ACHN (cell line): ENCODE measurements at regions not wholly inside any gene's neighbourhood (a gene's known extent, or its start where the extent isn't known, plus 50 kb on each side); places are given as distances from the start of the nearest gene placed in this dataset.

ENCODE experiments used
- DNase-seq: peaks from one replicate; pipeline ENCODE4 v3.0.0-alpha.2; 2015
- in situ Hi-C: cut with HindIII; loops from 2 replicates; pipeline ENCODE4 v1.10.0; 2017; ENCODE audit warnings: low sequenced_read_pairs, low pct_ligation_motif_present, low pct_unique_long_range_greater_than_20kb

DNA sequence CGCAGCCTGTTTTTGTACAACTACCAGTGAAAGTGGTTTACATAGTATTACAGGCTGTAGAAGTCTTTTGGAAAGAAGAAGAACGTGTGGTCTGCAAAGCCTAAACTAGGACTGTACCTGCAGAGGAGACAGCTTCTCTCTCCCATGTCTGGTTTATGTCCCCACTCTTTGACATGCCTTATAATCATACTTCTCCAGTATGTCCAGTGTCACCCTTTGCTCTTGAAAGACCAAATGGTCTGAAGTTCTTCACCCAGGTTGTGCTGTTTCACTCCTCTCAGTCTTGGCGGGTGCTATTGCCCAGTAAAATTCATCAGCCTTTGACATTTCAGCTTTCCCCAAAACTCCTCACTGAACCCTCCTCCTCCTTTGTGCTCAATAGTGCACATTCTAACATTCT is 676.0 kb upstream of the TENM4 start:
- no peak for DNase-seq
- in situ Hi-C loops, result no loop called here

DNA sequence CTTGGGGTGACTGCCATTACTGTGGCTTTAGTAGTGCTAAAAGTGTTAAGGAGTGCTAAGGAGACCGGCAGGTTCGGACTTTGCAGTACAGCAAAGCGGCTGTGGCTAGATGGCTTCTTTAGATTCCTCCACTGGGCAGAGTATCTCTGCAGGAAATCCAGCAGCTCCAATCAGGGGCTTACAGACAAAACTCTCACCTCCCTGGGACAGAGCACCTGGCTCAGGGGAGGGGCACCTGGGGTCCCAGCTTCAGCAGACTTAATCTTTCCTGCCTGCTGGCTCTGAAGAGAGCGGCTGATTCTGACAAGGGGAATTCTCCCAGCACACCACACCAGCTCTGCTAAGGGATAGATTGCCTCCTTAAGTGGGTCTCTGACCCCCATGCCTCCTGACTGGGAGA is 668.8 kb upstream of the TENM4 start:
- in situ Hi-C loops, result no loop called here

DNA sequence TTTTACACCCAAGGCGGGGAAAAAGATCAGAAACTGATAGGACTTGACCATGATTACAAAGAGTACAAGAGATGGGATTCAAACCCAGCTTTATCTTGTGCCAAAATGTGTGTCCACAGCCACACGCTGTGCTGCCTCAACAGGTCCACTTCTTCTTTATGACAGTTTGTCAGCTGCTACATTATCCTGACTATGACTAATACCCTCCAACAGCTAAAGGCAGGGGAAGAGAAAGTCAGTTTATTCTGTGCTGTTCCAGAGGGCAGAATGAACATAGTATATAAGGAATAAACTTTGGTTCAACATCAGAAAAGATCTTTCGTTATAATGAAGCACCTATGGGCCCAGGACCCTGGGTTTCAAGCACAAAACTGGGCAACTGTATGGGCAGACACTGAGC is 668.2 kb upstream of the TENM4 start:
- in situ Hi-C loops, result no loop called here
- DNase-seq, result no peak

More for the DNA sequence above, 668.8 kb upstream of the TENM4 start:
- DNase-seq, result no peak

DNA sequence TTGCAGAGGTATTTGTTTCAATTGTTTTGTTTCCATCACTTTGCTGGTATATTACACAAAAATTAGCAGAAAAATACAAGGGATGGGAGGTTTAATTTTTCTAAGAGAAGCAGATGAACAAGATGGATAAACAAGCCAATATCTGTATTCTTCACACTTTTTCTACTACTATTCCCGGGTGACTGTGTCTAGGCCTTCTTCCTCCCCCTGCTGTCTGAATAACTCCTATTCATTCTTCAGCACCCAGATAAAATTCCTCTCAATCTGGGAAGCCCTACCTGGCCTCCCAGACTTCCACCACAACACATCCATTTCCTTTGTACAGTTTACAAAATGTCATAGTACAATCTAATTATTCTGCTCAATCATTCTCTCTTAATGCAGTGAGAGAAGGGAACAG is 666.6 kb upstream of the TENM4 start:
- in situ Hi-C loops, result no loop called here
- peak; percentile 60 for DNase-seq

DNA sequence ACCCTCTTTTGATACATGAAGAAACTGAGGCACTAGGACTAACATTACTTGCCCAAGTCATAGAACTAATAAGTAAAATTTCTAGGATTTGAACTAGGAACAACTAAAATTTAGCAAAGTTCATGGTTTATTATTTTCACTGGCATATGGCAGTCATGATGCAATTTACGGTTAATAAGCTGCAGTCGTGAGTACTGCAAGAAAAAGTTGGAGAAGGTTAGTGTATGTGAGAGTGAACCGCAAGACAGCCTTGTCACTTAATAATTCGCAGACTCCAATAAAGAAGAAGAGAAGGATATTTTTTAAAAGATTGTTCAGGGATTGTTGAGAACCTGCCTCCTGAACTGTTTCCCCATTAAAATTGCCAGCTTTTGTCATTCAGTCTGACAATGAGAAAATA is 663.4 kb upstream of the TENM4 start:
- DNase-seq, result no peak
- in situ Hi-C loops, result no loop called here

DNA sequence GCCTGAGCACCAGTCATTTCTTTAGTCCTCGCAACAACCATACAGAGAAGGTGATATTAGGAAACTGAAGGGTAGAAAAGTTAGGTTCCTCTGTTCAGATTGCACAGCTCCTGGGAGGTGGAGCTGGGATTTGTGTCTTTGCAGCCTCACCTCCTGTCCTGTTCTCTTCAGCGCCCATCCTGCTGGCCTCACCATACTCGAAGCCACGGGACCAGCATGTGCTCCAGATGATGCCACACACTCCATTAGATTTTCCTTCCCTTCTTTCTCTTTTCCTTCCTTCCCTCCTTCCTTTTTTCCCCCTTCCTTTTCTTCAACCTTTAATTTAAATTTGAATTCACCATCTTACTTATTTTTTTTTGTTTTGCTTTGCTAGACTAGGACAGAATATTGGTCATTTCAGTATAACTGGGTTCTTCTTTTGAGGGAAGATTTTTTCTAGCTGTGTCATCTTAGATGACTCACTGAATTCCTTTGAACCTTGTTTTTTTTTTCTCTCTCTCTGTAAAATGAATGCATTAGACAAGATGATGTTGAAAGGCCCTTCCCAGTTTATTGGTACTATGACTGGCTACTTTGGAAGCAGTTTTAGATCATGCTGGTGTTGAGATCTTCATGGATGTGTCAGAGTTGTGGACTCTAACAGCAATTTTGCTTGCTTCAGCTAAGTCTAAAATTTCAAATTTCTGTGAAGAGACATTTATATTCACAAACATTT is 662.5 kb upstream of the TENM4 start:
- DNase-seq, result peak; percentile 90
- in situ Hi-C loops, result no loop called here

DNA sequence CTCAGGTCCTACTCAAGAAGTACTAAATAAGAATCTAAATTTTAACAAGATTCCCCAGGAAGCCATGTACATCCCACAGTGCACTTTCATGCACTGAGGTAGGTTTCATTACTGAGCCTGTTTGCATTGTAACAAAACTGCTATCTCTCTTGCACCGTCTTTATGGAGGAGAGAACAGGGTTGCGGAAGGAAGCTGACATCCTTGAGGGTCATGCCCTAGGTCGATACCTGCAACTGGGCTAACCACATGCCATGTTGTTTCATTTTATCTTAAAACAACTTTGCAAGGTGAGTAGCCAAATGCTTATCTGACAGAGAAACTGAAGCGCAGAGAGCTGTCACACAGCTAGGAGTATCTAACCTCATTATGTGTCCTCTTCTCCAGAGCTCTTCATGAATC is 656.3 kb upstream of the TENM4 start:
- DNase-seq, result no peak
- in situ Hi-C loops, result no loop called here

DNA sequence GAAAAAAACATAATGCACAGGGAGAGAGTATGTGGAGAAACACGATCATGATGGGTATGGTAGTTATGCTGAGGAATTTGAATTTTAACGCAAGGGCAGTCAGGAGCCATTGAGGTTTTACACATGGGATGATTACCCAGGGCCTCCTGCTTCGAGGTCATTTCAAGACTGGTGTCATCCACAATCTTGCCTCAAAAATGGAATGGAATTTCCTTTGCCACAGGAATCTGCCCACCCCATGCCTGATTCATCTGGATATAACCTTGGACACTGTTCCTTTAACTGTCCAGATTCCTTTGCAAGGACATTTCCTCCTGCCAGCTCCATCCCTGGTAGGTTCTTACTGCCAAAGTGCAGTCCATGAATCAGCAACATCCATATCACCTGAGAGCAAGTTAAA is 655.9 kb upstream of the TENM4 start:
- in situ Hi-C loops, result no loop called here
- peak; percentile 97 for DNase-seq

DNA sequence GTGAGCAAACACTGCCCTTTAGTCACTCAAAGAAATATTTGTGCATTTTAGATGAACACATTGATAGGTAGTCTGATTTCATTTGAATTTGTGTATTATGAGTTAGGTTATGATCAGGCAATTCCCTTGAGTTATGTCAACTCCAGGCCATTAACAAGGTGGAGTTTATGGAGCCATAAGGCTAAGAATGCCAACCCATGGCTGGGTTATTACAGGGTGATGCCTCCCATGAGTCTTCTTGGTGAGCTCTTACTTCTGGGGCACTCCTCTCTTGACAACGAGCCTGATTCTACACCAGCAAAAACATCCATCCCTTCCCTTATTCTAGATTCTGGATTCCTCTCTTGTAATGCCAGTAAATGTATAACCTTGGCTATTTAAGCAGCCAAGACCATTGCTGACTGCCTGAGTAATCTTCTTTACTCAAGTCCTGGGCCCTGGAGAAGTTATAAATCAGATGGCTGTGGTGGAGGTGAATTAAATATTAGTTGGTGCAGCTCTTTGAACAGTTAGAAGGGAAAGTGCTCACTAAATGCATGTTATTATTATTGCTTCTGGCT is 645.7 kb upstream of the TENM4 start:
- DNase-seq, result peak; percentile 57
- in situ Hi-C loops, result no loop called here

DNA sequence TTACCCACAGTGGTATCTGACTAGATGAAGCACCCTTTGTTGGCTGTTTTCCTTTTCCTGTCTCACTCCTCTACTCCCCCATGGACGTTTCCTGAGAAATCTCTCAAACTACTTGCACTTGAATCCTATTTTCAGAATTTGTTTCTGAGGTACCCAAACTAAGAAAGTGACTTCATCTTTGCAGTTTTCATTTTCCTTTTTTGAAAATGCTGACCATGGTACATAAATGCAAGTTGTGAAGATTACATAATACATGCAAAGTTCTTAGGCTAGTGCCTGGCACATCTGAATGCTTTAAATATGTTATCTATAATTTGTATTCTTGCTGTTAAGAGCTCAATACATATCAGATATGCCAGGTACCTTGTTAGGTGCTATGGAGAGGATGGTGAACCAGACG is 644.7 kb upstream of the TENM4 start:
- in situ Hi-C loops, result no loop called here
- no peak for DNase-seq

DNA sequence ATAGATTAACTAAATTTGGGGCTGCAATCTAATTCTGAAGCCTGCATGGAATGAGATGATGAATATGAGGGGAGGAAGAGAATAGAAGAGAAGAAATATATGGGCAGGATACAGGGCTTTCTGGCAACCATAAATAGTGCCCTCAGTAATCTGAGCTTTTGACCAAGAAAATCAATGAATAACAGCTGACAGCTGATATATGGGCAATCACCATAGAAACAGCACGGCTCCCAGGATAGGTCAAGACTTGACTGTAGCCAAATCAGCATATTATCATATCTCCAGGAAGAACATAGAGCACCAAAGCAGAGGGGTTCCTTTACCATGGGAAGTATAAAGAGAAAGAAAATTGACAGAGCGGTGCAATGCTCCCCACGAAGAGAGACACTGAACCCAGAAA is 643.8 kb upstream of the TENM4 start:
- in situ Hi-C loops, result no loop called here
- DNase-seq, result peak; percentile 36

DNA sequence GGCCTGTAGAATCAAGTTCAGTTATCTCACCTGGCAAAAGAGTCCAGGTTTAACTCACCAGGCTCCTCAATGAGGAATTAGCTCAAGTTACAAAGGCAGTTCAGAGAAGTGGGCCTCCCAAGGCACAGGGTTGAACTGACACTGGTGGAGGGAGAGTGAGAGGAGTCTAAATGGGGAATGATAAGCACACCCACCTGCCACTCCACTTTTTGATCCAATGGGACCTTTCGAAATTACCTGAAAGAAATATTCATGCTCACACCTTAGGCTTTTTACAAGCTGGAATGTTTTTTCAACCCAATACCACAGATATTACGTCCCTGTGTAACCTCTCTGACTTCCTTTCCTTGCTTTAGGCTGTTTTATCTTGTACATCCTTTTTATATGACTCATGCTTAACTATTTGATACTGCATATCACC is 642.7 kb upstream of the TENM4 start:
- no peak for DNase-seq
- in situ Hi-C loops, result no loop called here

DNA sequence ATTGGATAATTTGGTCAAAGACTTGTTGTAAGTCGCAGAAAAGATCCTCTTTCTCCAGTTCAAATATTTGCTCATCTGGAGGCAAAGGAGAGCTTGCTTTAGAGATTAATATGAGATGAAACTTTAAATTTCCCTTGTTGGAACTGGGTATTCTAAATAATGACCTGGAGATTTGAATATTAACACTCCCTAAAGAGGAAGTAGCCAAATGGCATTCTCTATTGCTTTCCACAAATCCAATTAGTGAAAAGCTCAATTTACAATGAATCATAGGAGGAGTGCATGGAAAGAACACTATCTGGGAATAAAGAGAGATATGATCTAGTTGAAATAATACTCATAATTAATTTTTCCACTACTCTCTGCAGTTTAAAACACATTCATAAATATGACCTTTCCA is 641.6 kb upstream of the TENM4 start:
- in situ Hi-C loops, result no loop called here
- DNase-seq, result no peak

DNA sequence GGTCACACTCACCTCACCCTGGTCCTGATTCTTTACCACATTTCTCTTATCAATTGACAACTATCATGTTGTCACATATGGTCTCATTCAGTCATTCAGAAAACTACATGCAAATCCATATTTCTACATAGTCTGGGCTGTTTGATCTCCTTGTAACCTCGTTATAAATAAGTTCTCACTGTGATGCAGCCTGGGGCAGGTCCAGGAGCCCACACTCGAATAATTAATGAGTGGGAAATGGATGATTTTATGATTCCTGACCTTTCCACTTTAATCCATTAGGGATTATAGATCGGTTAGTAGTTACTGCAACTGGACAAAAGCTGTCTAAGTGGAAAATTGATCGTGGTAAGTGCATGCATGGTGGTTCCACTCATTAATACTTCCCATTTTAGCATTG is 636.3 kb upstream of the TENM4 start:
- no peak for DNase-seq
- in situ Hi-C loops, result no loop called here

DNA sequence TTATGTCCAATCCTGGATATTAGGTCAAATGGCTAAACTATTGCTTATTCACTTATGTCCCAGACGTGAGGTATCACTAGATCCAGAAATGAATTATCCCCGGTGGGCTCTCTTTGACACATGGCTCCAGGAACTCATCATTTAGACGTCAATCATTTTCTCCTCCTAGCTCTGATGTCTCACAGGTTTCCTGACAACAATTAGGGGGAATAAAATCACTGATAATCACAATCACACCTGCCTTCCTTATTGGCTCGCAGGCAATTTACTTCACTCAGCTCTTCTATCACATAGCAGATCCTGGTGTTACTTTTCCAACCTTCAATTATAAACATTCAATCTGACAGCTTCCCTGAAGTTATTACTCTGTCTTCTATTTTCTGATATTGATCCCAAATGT is 634.0 kb upstream of the TENM4 start:
- DNase-seq, result no peak
- in situ Hi-C loops, result no loop called here

DNA sequence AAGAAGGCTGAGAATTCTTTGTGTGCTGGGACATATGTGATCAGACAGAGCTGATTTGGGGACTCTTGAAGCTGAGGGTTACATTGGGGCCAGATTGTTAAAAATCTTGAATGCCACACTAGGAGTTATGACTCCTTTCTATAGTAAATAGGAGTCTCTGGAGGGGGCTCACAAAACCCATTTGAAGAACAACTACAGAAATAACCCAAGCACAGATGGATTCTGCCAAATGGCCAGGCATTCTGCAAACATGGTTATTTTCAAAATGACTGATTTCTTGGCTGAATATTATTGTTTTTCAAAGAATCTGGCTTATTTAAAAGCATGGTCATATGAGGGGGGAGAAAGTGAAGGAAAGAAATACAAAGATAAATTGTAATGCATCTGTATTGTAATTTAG is 625.5 kb upstream of the TENM4 start:
- in situ Hi-C loops, result no loop called here
- no peak for DNase-seq

DNA sequence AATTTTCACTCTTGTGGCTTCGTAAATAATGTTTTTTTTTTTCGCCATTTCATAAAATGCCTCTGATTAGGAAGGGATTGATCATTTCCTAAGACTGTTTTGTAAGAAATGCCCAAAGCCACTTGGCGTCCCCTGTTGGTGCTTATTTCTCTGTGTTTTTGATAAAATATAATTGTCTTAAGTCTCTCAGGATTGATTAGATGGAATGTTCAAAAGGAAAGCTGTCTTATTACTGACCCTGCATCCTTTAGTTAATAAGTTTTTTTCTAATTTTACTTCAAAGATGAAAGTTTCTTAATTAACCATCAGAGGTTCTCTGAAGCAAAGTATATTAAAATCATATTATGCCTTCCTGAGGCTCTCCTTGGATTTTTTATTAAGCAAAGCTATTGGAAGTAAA is 624.3 kb upstream of the TENM4 start:
- in situ Hi-C loops, result no loop called here
- no peak for DNase-seq

DNA sequence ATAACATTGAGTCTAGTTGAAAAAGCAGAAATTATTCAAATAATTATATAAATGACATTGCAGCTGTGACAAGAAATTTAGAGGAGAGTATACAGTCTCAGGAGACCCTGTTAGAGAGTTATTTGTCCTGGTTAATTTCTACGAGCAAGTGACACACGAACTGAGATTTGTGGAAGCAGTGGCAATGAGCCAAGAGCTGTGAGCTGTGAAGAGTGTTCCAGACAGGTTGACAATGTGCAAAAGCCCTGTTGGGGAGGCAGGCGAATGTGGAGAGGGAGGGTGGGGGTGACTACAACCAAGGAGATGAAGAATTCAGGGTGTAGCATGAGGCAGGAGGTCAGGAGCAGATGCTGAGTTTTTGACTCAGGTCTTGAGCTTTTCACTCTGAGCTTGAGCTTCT is 620.2 kb upstream of the TENM4 start:
- in situ Hi-C loops, result no loop called here
- DNase-seq, result no peak

DNA sequence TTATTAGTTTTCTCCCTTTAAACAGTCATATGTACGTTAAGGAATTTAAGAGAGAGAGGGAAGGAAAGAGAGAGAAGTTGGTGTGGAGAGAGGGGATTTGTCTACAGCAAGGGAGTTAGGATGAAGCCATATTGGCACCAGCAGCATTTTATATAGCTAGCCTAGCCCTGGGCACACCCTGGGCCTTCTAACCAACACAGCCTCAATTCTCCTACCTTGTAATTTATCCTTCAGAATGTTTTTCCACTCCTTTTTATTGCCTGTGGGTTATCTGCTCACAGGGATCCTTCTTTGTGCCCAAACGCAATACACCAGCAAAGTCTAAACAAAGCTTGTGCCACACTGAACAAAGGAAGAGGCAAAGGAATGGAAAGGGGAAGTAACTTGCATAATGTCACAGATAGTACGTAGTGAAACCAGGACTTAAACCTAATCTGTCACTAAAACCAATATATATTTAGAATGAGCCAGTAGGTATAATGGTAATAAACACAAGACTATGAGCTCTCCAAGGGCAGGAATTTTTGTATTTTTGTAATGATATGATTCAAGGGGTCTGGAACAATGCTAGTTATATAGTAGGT is 613.8 kb upstream of the TENM4 start:
- DNase-seq, result no peak
- in situ Hi-C loops, result no loop called here

DNA sequence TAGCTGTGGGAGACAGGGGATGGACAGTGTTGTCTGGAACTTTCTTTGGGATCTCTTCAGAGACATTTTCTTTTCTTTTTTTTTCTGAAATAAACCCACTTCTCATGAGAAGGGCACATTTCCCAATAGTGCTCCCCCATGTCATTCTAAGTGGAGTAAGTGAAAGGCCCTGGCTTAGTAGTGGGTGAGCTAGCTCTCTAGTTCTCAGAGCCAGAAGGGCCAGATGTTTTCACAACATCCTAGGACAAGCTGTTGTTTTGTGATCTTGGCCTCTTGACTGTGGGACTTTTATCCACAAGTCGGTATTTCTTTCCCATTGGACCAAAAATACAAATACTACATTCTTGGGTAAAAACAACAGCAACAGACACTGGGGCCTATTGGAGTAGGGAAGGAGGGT is 607.7 kb upstream of the TENM4 start:
- in situ Hi-C loops, result no loop called here

More for the DNA sequence above, 607.7 kb upstream of the TENM4 start:
- no peak for DNase-seq
